Brain microvascular endothelial cell (primary cell): ENCODE measurements at regions not wholly inside any gene's neighbourhood (a gene's known extent, or its start where the extent isn't known, plus 50 kb on each side); places are given as distances from the start of the nearest gene placed in this dataset.

Source experiments
- DNase-seq: peaks from one replicate; pipeline ENCODE4 v3.0.0-alpha.2; 2020
- H3K27ac ChIP-seq: fragments of 250-450 bp; sonication (Bioruptor Pico); 2 replicates; pipeline ENCODE4 v1.5.1; 2020; ENCODE audit warnings: mild to moderate bottlenecking, moderate library complexity
- H3K27me3 ChIP-seq: fragments of 250-450 bp; sonication (Bioruptor Pico); replicated peaks from 2 replicates; pipeline ENCODE4 v1.5.1; 2020; ENCODE audit warnings: mild to moderate bottlenecking
- H3K36me3 ChIP-seq: fragments of 250-450 bp; sonication (Bioruptor Pico); replicated peaks from 2 replicates; pipeline ENCODE4 v1.5.1; 2020; ENCODE audit warnings: mild to moderate bottlenecking
- H3K4me3 ChIP-seq: 2 replicates; pipeline ENCODE4 v1.5.1; 2011; ENCODE audit warnings: low read depth, mild to moderate bottlenecking, control low read depth, low read length, moderate library complexity
- in situ Hi-C: cut with HindIII; loops from 2 replicates; pipeline ENCODE4 v1.10.0; 2017; ENCODE audit warnings: low sequenced_read_pairs, low pct_ligation_motif_present
- TF ChIP-seq, protein P1 (sequence below): IDR thresholded peaks from 2 replicates; pipeline ENCODE4 v1.5.1; 2011; ENCODE audit warnings: low read depth, mild to moderate bottlenecking, moderate library complexity, low read length, control low read depth, inconsistent platforms; ENCODE audit errors: missing control alignments

DNA sequence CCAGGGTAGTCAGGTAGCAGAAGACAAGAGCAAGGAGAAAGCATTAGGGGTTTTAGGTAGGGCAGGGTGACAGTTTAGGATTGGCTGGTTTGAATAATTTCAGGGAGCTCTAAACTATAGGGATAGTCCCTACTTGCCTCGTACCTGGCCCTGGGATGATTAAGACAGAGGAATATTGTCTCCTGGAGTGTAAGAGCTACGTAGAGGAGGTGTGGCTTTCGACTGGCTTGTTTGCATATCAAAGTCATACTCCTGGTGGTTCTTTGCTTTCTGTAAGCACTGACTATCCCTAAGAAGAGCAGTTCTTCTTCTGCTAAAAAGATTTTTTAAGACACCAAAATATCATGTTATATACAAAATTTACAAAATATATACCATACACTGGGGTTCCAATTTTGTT lies 1867.4 kb downstream of the SUCLG1 start:
- Histone ChIP-seq H3K36me3 (no peaks in the 10 kb centered on the region), H3K27ac (no peak overlapping the region), H3K4me3 (no peak overlapping the region), H3K27me3 (no peaks in the 10 kb centered on the region)
- no peak for DNase-seq
- in situ Hi-C loops: no loop called here
- TF ChIP-seq, protein P1, sequence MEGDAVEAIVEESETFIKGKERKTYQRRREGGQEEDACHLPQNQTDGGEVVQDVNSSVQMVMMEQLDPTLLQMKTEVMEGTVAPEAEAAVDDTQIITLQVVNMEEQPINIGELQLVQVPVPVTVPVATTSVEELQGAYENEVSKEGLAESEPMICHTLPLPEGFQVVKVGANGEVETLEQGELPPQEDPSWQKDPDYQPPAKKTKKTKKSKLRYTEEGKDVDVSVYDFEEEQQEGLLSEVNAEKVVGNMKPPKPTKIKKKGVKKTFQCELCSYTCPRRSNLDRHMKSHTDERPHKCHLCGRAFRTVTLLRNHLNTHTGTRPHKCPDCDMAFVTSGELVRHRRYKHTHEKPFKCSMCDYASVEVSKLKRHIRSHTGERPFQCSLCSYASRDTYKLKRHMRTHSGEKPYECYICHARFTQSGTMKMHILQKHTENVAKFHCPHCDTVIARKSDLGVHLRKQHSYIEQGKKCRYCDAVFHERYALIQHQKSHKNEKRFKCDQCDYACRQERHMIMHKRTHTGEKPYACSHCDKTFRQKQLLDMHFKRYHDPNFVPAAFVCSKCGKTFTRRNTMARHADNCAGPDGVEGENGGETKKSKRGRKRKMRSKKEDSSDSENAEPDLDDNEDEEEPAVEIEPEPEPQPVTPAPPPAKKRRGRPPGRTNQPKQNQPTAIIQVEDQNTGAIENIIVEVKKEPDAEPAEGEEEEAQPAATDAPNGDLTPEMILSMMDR: no peak

DNA sequence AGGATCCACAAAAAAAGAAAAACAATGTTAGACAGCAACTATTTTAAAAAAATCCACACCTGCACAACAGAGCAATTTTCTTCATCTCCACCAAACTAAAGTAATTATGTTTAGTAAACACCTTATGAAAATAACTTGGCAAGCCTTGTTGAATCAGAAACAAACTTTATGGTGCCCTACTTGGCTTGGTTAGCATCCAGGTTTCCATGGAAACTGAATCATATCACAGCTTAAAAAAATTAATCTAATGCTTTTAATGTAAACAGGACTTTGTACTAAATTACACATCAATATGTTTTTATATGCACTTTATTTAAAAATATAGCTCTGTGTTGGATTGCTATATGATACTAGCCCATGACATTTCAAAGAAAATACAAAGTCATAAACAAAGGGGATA lies 1882.4 kb downstream of the SUCLG1 start:
- in situ Hi-C loops: no loop called here
- DNase-seq: no peak

DNA sequence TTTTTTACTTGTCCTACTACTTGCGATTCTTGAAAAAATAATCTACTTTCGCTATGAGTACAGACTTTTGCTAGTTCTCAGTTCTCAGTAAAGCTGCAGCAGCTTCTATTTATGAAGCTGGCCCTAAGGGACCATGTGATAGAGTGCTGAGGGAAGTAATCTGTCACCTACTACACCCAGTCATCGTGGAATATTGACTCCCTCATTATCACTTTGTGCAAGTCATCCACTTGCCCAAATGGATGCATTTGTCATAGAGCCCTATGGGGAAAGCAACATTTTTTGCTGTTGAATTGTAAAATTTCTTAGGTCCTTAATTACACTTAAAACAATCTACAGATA lies 1919.8 kb downstream of the SUCLG1 start:
- in situ Hi-C loops: no loop called here
- H3K4me3 ChIP-seq: no peak overlapping the region

More for the DNA sequence above, 1882.4 kb downstream of the SUCLG1 start:
- TF ChIP-seq, protein P1: no peak
- Histone ChIP-seq H3K27ac (no peak overlapping the region), H3K4me3 (no peak overlapping the region), H3K27me3 (no peaks in the 10 kb centered on the region), H3K36me3 (no peaks in the 10 kb centered on the region)

DNA sequence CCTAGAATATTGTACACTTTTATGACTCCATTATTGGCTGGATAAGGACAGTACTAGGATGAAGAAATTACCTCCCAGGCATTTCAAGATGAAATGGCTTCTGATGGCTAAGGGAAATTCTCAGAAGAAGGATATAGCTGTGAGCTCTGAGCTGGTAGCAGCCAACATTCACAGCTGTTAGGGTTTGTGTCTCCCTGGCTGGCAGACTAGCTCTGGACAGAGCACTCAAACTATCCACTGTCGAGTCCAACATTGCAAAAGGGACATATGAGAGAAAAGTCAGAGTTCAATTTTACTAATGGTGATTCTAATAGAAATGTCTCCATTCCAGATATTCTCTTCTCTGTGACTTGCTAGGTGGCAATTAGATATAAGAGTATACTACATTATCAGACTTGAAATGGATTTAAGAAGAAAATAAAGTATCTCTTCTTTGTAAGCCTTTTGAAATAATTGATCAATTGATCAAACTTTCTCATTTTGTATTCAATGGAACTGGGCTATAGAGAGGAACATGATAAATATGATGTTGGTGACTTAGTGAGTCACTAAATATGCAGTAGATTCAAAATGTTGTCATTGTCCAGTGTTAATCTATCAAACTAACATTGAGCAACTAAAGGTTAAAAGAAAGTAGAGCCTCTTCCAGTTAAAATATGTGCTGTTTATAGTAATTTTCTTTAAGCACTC lies 1920.3 kb downstream of the SUCLG1 start:
- Histone ChIP-seq H3K27ac (no peak overlapping the region), H3K36me3 (no peaks in the 10 kb centered on the region), H3K4me3 (no peak overlapping the region), H3K27me3 (no peaks in the 10 kb centered on the region)
- TF ChIP-seq, protein P1: no peak
- in situ Hi-C loops: no loop called here
- DNase-seq: no peak

More for the DNA sequence above, 1919.8 kb downstream of the SUCLG1 start:
- TF ChIP-seq, protein P1: no peak
- DNase-seq: no peak
- H3K27ac ChIP-seq: no peak overlapping the region
- no peaks in the 10 kb centered on the region for H3K36me3 ChIP-seq
- H3K27me3 ChIP-seq: no peaks in the 10 kb centered on the region

DNA sequence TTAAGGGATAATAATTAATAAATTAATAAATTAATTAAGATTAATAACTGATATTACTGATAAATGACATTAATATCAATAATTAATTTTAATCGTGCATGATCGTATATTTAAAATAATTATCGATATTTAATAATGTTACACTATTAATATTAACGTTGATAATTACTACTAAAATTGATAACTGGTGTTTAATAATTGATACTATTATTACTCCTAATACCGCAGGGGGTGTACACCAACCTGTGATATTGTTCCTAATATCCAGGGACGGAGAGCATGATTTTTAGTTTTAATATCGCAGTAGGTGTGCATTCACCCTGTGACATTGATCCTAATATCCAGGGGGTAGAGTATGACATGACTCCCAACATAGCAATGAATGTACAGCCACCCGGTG lies 1930.8 kb downstream of the SUCLG1 start:
- no peaks in the 10 kb centered on the region for H3K27me3 ChIP-seq
- no peaks in the 10 kb centered on the region for H3K36me3 ChIP-seq
- in situ Hi-C loops: no loop called here
- TF ChIP-seq, protein P1: no peak
- no peak overlapping the region for H3K27ac ChIP-seq
- H3K4me3 ChIP-seq: no peak overlapping the region
- DNase-seq: no peak

DNA sequence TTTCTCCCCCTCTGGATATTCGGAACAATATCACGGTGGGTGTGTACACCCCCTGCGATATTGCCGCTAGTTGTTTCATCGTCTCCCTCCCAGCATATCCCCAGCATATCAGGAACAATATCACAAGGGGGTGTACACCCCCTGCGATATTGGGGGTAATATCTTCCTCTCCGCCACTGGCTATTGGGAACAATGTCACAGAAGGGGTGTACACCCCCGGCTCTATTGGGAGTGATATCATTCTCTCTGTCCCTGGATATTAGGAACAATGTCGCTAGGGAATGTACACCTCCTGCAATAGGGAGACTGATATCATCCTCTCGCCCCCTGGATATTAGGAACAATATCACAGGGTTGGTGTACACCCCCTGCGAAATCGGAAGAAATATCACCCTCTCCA lies 1932.0 kb downstream of the SUCLG1 start:
- in situ Hi-C loops: no loop called here
- Histone ChIP-seq H3K27ac (no peak overlapping the region), H3K4me3 (no peak overlapping the region), H3K36me3 (no peaks in the 10 kb centered on the region), H3K27me3 (no peaks in the 10 kb centered on the region)
- TF ChIP-seq, protein P1: no peak
- DNase-seq: no peak
